ENCODE measurements at regions not wholly inside any gene's neighbourhood (a gene's known extent, or its start where the extent isn't known, plus 50 kb on each side); places are given as distances from the start of the nearest gene placed in this dataset.
A peak's percentile ranks its signal among the peaks of the same experiment; 100 is the strongest.

DNA sequence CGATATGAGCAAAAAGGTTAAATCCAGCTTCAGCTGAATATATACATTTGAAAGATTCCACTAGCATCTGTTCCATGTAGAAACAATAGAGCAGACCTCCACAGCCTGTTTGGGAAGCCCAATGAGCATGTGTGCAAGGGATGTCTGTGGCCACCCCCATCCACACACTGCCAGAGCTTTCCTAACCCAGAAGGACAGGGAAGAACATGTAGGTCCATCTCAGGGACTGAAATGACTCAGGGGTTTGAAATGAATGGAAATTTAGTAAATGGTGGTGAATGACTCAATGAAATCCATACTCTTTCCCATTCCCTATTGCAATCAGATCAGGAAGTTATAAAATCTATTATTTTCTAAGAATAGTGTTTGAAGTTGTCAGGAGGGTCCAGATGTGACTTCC, 397.2 kb downstream of the DUSP10 start:
- no peak for DNase-seq (ENCODE audit: low spot score)

DNA sequence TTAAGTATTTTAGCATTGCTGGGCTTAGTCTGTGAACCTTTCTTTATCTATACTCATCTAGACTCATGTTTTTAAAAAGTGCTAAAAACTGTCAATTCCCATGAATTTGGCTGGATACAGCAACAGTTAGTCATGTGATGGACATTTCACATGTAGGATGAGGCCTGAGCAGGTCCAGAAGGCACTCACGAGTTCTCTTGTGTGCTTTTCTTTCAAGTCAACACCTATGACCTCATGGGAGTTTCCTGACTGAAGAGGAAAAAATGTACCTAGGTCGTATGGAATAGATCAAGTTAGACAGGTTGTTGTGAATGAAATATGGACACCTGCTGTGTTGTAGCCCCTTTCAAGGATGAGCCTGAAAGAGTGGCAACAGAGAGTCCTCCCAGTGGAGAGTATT, 394.2 kb downstream of the DUSP10 start:
- DNase-seq (ENCODE audit: low spot score), result no peak

DNA sequence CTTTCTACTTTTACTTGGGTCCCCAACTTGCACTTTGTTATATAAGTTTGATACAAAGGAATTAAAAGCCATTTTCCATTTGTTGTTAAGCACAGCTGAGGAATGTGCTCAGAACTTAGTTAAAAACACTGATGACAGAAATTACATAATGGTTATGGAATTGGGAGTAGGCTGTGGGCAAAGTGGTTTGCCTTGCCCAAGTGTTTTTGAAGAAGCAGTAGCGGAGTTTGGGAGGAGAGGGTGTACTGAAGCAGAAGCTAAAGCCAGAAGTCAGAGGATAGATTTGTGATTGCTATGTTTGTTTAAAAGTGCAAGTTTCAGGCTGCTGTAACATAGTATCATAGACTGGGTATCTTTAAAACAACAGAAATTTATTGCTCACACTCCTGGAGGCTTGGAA, 391.8 kb downstream of the DUSP10 start:
- no peak for DNase-seq (ENCODE audit: low spot score)

DNA sequence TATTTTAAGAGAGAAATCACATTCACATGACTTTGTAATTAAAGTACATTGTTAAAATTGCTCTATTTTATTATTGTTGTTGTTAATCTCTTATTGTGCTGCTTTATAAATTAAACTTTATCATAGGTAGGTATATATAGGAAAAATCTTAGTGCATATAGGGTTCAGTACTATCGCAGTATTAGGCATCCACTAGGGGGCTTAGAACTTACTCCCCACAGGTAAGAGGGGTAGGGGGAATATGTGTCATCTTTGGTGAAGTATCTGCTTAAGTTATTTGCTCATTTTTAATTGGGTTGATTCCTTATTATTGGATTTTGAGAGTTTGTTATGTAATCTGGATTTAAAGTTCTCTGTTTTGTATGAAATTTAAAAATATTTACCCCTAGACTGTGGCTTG, 385.2 kb downstream of the DUSP10 start:
- no peak for DNase-seq (ENCODE audit: low spot score)

DNA sequence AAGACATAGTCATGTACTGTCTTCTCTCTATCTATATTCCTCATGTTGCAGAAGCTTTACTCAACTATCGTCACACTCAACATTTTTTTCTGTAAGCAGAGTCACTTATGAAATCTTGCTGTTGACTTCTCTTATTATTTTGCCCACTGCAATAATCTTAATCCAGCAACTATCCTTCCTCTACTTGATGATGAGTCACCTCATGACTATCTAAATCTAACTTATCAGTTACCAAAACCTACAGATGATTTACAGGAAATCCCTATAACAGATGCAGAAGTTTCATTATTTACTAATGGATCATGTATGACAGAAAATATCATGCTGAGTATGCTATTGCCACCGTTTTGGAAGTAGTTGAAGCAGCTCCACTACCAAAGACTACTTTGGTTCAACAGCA, 378.9 kb downstream of the DUSP10 start:
- peak; percentile 30 for DNase-seq (ENCODE audit: low spot score)

DNA sequence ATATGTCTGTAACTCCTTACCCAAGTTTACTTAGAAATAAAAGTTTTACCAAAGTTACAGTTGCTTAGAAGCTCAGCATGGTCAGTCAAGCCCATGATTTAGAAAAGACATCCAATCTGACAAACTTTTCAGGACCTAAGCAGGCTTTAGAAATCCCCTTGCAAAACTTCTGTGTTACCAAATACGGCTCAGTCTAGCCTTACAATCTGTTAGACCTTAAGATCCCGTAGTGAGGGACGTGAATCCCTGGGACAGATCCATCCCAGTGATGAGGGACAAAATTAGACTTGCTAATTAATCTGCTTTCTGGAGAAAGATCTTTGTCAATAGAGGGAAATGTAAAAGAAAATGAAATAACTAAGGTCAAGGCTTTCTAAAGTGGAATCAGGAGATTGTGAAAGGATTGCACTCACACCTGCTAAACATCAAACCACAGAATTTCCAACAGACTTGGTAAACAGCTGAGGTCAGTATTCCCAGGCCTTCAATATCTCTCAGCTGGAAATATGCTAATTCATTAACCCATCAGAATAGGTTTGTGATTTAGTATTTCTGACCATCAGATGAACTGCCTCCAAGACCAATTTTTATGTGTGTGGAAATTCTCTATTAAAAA, 375.3 kb downstream of the DUSP10 start:
- no peak for DNase-seq (ENCODE audit: low spot score)

DNA sequence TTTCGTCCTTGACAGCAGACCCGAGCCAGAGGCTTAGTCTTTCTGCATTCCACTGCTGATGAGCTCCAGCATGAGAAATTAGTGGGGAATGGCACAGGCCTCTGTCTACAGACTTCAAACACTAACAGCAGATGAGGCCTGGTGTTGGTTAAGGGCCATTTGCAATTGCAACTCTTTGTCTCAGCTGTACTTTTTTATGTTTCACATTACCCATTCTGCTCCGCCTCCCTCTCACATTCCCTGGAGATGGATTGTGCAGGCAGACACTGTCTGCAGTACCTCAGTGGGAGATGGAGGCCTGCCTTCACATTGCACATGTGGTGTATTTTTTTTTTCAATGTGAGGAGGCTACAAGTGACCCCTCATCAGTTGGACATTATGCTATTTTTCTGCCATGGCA, 370.2 kb downstream of the DUSP10 start:
- peak; percentile 19 for DNase-seq (ENCODE audit: low spot score)

DNA sequence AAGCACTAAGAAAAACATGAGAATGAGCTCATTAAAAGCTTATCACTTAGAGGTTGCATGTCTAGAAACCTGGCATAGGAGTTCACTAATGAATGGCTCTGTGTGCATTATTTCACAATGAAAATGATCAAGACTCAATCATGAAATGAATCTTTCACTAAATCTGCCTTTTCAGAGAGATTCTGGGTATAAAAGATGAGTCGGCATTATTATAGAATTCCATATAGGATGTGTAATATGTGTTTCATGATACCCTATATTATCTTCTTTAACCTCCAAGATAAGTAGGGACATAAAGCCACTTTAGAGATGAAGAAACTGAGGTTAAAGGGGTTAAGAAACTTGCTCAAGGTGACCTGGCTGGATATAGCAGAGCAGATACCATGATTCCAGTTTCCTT, 368.1 kb downstream of the DUSP10 start:
- DNase-seq (ENCODE audit: low spot score), result no peak

DNA sequence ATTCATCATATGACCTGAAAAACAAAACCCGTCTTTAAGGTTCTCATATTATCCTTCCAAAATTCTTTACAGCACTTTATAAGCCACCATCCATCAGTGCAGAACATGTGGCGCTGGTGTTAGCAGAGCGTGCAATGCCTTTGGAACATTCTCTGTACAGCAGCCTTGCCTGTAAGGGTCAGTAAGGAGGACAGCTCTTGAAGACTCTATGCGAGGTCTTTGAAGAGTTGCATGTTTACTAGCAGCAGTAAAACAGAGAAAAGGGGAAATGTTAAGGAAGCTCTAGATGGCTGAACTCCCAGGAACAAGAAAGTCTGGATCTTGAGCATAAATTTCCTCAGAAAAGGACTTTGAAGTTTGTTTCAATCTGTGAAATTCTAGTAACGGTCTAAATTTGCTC, 365.6 kb downstream of the DUSP10 start:
- peak; percentile 8 for DNase-seq (ENCODE audit: low spot score)

DNA sequence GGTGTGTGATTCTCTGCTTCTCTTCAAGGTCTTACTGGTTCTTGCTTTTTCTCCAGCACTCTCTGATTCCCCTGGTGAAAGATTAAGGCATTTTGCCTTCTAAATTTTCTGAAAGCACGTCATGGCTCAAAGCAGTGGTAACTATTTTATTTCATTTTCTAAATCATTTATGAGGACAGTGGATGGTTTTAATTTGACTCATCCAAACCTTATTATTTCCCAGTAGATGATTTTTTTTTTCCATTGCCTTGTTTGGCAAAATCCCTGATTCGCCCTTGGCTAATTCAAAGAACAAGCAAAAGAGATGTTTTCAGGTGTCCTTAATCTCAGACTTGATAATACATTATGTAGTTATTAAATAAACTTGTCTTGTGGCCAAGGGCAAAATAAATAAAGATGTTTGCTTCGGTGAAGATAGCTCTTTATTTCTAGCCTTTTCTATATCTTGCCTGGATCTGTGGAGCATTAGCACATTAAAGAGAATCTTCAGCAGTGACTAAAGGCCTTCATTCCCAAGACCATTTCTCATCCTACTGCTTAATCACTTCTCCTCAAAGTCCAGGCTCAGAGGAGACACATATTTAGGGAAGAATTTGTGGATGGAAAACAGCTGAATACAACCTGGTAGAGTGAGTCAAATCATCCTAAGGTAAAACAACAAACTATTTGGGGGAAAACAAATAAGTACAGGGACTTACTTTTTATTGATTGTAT, 359.8 kb downstream of the DUSP10 start:
- DNase-seq (ENCODE audit: low spot score), result peak; percentile 35

DNA sequence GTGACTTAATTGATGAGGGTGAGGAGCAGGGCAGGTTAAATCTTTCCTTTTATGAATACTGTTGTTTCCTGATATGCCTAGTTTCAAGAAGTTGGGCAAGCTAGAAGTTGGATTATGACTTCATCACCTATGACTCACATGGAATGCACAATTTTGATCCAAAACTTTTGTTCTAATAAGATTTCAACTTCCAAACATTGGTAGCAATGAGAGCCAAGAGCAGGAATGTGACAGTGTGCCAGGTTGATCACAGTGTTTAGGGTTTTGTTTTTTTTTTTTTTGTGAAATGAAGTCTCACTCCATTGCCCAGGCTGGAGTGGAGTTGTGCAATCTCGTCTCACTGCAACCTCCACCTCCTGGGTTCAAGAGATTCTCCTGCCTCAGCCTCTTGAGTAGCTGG, 349.4 kb downstream of the DUSP10 start:
- DNase-seq (ENCODE audit: low spot score), result no peak

DNA sequence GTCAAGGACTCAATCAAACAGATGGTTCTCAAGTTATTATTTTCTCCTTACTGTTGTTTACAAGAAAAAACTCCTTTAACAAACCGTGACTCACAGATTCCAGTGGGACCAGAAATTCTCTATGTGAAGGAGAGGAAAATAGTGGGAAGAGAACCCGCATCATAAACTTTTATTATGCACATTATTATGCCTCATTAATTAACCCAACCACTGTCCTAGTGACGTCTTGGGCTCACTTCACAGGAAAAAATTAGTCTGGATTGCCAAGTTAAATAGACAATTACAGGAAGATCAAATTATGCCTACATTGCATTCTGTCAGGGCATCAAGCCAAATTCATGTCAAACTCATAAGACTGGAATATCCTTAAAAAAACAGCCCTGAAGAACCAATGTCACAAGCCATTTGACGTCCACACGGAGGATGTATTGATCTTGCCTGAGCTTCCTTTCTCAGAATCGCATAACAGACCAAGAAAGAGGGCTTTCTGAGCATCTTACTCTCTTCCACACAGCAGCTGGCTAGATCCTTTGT, 347.8 kb downstream of the DUSP10 start:
- DNase-seq (ENCODE audit: low spot score), result peak; percentile 11

DNA sequence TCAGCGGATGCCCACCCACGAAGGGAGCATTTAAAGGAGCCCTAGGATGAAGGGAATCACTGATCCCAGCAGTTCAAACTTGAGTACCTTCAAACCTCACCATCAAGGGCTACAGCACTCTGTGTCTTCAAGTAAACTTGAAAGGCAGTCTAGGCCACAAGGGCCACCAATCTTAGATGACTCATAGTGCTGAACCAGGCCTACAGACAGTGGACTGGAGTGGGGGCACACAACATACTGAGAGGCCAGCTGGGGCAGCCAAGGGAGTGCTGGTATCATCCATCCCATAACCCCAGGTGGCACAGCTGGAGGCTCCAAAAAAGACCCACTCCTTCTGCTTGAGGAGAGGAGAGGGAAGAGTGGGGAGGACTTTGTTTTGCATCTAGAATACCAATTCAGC, 345.4 kb downstream of the DUSP10 start:
- no peak for DNase-seq (ENCODE audit: low spot score)

DNA sequence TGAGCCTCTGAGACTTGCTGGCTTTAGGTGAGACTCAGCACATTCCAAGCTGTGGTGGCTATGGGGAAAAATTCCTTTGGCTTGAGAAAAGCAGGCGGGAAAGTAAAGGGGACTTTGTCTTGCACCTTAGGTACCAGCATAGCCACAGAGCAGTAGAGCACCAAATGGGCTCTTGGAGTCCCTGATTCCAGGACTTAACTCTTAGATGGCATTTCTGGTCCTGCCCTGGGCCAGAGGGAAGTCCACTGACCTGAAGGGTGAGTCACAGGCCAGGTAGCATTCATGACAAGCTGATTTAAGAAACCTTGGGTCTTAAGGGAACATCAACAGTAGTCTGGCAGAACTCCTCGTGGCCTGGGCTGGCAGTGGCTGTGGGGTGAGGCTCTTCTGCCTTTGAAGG, 344.7 kb downstream of the DUSP10 start:
- no peak for DNase-seq (ENCODE audit: low spot score)

DNA sequence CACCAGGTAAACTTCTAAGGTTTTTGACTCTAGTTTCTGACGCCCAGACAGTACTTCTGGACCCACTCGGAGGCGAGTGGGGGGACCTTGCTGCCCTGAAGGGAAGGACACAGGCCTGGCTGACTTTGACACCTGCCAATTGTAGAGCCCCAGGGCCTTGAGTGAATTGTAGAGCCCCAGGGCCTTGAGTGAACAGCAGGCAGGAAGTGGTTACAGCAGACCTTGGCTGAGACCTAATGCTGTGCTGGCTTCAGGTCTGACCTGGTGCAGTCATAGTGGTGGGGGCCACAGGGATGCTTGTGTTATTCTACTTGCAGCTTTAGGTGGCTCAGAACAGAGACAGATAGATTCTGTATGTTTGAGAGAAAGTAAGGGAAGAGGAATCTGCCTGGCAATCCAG, 344.3 kb downstream of the DUSP10 start:
- DNase-seq (ENCODE audit: low spot score), result no peak

DNA sequence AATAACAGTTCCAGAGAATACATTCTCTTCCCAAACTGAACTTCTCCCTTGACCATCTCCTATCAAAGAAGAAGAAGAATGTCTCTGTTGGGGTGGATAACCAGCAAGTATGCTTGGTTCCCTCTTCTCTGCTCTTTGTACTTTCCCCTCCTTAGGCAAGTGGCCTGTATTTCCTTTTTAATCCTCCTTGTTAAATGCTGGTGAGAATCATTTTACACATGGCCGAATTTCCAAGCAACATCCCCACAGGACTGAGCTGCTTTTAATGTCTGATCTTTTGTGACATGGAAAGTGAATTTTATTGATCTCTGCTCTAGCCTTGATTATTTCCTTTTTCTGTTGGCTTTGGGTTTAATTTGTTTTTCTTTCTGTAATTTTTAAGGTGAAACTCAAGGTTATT, 336.7 kb downstream of the DUSP10 start:
- DNase-seq (ENCODE audit: low spot score), result no peak

DNA sequence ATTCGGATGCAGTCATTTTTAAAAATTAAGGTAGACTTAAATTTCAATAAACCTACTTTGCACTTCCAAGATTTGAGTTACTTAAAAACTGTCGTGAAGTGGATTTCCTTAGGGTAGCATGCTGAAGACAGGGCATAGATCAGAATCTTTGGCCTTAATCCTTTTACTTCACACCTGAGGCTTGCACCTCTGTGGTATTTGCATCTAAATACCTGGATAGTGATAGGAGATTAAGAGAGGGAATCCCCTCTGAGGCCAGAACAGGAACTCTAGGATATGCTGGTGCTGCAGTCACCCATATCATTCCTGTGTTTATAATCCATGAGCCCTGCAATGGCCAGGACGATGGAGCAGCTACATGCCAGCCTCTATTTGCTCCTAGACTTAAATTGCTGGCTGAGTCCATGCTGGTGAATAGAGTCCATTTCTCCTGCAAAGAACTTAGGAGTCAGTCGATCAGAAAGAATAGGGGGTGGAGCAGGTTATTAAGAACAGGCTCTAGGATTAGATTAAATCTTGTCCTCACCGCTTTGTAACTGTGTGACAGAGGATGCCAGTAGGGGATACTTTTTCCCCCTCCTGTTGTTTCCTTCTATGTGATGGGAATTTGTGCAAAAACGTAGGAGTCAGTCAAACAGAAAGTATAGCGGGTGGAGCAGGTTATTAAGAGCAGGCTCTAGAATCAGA, 333.6 kb downstream of the DUSP10 start:
- no peak for DNase-seq (ENCODE audit: low spot score)

DNA sequence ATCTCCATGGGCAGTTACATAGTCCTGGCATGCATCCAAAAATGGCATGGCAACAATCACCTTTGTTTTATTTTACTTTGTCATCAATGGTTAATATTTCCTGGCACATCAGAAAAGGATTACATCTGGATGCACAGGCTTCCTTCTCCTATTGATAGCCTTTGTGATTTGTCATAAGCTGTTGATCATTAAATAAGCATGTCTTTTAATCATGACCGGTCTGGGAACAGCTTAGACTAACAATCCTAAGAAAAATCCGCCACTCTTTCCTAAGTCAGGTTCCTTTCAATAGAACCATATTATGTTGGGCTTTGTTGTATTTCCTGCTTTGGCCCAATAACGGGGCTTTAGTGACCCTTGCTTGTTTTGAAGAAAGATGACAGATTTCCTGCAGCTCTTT, 330.6 kb downstream of the DUSP10 start:
- no peak for DNase-seq (ENCODE audit: low spot score)

DNA sequence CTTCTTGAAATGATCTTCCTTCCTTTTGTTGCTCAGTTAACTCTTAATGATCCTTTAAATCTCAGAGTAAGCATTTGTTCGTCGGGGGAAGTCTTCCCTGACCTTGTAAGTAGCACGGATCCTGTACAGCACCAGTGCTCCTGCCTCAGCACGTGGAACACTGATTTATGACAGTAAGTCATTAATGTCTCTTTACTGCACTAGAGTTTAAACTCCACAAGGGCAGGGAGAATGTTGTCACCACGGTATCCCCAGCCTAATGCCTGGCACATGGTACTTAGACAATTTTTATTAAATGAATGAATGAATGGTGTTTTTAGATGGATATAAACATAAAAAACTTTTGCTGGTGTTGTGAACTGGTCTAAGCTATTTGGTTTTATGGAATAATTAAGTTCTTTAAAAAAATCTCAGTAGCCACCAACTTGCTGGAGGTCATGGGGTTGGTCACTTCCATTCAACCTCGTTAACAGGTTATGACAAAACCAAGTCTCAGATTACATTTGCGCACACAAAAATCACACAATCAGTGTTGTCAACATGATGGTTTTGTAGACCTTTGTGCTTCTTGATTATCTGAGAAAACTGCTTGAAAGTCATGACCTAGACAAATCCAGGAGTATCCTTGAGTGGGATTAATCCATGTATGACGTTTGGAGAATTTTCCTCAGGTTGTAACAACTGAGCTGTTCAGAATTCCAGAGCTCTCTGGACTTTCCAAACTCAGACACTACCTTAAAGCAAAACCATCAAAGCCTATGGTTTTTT, 326.9 kb downstream of the DUSP10 start:
- DNase-seq (ENCODE audit: low spot score), result no peak

DNA sequence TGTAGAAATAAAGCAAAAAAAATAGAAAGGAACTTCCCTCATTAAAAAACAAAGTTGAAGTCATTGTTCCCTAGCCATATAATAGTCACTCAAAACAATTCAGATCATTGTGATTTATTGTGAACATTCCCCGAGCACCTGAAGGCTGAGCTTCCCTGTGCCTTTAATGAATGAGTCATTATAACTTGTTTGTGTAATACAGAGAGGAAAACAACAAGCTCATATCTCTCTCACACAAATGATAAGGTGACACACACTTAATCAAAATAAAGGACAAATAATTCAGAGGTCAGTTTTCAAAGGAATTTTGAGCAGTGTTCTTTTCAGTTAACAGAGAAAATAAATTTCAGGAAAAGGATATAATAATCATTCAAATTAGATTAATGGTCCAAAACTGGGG, 326.2 kb downstream of the DUSP10 start:
- no peak for DNase-seq (ENCODE audit: low spot score)

DNA sequence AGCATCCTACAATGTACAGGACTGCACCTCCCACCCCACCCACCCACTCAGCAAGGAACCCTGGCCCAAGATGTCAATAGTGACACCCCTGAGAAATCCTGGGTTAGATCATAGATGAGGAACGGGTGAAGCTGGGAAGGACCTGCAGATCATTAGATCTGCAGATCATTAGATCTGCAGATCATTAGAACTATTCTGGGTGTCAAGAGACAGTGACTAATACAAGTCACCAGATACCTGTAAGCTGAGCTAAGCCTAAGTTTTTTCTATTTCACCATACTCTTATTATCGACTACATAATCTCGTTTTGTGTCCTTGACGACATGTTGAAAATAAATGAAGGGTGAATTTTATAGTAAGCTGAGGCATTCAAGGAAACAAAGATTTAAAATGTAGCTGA, 325.7 kb downstream of the DUSP10 start:
- no peak for DNase-seq (ENCODE audit: low spot score)

DNA sequence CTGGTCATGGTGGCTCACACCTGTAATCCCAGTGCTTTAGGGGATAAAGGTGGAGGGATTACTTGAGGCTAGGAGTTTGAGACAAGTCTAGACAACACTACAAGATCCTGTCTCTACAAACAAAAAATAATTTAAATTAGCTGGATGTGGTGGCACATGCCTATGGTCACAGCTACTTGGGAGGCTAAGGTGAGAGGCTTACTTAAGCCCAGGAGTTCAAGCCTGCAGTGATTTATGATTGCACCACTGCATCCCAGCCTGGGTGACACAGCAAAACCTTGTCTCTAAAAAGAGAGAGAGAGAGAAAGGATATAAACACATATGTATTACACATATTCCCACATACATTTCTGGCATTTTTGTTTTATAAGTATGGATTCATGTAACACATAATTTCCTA, 325.2 kb downstream of the DUSP10 start:
- DNase-seq (ENCODE audit: low spot score), result no peak
